Osteocyte (in vitro differentiated cells): ENCODE measurements at regions not wholly inside any gene's neighbourhood (a gene's known extent, or its start where the extent isn't known, plus 50 kb on each side); places are given as distances from the start of the nearest gene placed in this dataset.

ENCODE experiments used
- DNase-seq: peaks from one replicate; pipeline ENCODE4 v3.0.0; 2021; ENCODE audit warnings: mixed read lengths; ENCODE audit not compliant: unreplicated experiment; ENCODE audit errors: extremely low spot score
- H3K27ac Mint-ChIP-seq: one replicate; pipeline ENCODE4 v1.8.0; 2021; ENCODE audit warnings: mild to moderate bottlenecking, mixed read lengths; ENCODE audit not compliant: unreplicated experiment
- H3K27me3 Mint-ChIP-seq: one replicate; pipeline ENCODE4 v1.8.0; 2021; ENCODE audit warnings: mixed read lengths; ENCODE audit not compliant: unreplicated experiment
- H3K36me3 Mint-ChIP-seq: one replicate; pipeline ENCODE4 v1.8.0; 2021; ENCODE audit warnings: mixed read lengths; ENCODE audit not compliant: unreplicated experiment
- H3K4me1 Mint-ChIP-seq: one replicate; pipeline ENCODE4 v1.8.0; 2021; ENCODE audit warnings: mixed read lengths; ENCODE audit not compliant: unreplicated experiment
- H3K4me3 Mint-ChIP-seq: one replicate; pipeline ENCODE4 v1.8.0; 2021; ENCODE audit warnings: mild to moderate bottlenecking, moderate library complexity, mixed read lengths; ENCODE audit not compliant: unreplicated experiment
- H3K9me3 Mint-ChIP-seq: one replicate; pipeline ENCODE4 v1.8.0; 2021; ENCODE audit warnings: mixed read lengths; ENCODE audit not compliant: unreplicated experiment
- TF ChIP-seq, protein P1 (sequence below): fragments of 200-600 bp; sonication (generic); IDR thresholded peaks from 2 replicates; pipeline ENCODE4 v1.5.0; 2021; ENCODE audit warnings: antibody characterized with exemption, mild to moderate bottlenecking, moderate library complexity

GRCh38 chr12:89988188-89988915 is 279.7 kb upstream of the ATP2B1 start:
- no peaks in the 10 kb centered on the region for H3K27me3 Mint-ChIP-seq
- no peak overlapping the region for H3K4me3 Mint-ChIP-seq
- no peak for DNase-seq
- no peaks in the 10 kb centered on the region for H3K4me1 Mint-ChIP-seq
- no peaks in the 10 kb centered on the region for H3K9me3 Mint-ChIP-seq
- no peak overlapping the region for H3K27ac Mint-ChIP-seq
- TF ChIP-seq, protein P1, sequence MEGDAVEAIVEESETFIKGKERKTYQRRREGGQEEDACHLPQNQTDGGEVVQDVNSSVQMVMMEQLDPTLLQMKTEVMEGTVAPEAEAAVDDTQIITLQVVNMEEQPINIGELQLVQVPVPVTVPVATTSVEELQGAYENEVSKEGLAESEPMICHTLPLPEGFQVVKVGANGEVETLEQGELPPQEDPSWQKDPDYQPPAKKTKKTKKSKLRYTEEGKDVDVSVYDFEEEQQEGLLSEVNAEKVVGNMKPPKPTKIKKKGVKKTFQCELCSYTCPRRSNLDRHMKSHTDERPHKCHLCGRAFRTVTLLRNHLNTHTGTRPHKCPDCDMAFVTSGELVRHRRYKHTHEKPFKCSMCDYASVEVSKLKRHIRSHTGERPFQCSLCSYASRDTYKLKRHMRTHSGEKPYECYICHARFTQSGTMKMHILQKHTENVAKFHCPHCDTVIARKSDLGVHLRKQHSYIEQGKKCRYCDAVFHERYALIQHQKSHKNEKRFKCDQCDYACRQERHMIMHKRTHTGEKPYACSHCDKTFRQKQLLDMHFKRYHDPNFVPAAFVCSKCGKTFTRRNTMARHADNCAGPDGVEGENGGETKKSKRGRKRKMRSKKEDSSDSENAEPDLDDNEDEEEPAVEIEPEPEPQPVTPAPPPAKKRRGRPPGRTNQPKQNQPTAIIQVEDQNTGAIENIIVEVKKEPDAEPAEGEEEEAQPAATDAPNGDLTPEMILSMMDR, result no peak
- no peaks in the 10 kb centered on the region for H3K36me3 Mint-ChIP-seq

DNA sequence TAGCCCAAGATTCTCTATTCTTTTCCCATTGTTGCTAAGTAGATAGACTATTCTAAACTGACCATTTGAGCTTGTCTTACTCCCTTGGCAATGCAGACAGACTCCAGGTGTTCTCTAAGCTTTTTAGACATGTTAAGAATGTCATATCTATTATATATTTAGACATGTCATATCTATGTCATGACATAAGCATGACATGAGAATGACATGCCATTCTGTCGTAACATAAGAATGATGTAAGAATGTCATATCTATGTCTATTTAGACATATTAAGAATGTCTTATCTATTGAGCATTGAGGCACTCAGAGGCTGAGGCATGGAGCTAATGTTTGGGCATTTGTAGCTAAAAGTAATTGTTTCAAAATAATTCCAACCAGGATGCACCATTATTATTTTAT is 277.3 kb upstream of the ATP2B1 start:
- H3K4me1 Mint-ChIP-seq, result peaks cover 4% of the 10 kb centered on the region
- no peaks in the 10 kb centered on the region for H3K27me3 Mint-ChIP-seq
- H3K9me3 Mint-ChIP-seq, result no peaks in the 10 kb centered on the region
- no peak overlapping the region for H3K4me3 Mint-ChIP-seq
- TF ChIP-seq, protein P1, result no peak
- H3K27ac Mint-ChIP-seq, result no peak overlapping the region
- no peaks in the 10 kb centered on the region for H3K36me3 Mint-ChIP-seq
- no peak for DNase-seq

- Mint-ChIP-seq H3K27ac (no peak overlapping the region), H3K4me1 (peaks cover 11% of the 10 kb centered on the region), H3K9me3 (no peaks in the 10 kb centered on the region), H3K36me3 (no peaks in the 10 kb centered on the region), H3K4me3 (no peak overlapping the region), H3K27me3 (no peaks in the 10 kb centered on the region)
- TF ChIP-seq, protein P1, result no peak
- DNase-seq, result no peak
Measured at GRCh38 chr12:89984846-89985245, 276.2 kb upstream of the ATP2B1 start.

DNA sequence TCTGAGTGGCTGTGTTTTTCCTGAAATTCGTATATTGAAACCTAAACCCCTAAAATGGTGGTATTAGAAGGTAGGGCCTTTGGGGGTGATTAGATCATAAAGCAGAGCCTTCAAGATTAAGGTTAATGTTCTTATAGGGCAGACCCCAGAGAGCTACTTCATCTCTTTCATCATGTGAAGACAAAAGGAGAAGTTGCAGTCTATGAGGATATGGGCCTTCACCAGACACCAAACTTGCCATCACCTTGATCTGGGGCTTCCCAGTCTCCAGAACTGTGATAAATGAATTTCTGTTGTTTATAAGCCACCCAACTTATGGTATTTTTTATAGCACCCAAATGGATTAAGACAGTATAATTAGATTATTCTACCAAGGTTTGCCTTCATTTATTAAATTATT is 275.0 kb upstream of the ATP2B1 start:
- Mint-ChIP-seq H3K4me1 (peaks cover 11% of the 10 kb centered on the region), H3K9me3 (no peaks in the 10 kb centered on the region), H3K4me3 (no peak overlapping the region), H3K27me3 (no peaks in the 10 kb centered on the region), H3K27ac (no peak overlapping the region), H3K36me3 (no peaks in the 10 kb centered on the region)
- DNase-seq, result no peak
- TF ChIP-seq, protein P1, result no peak

- Mint-ChIP-seq H3K27ac (no peak overlapping the region), H3K27me3 (no peaks in the 10 kb centered on the region), H3K4me3 (no peak overlapping the region), H3K36me3 (no peaks in the 10 kb centered on the region), H3K4me1 (peaks cover 14% of the 10 kb centered on the region), H3K9me3 (no peaks in the 10 kb centered on the region)
- no peak for DNase-seq
- TF ChIP-seq, protein P1, result no peak
Measured at GRCh38 chr12:89980236-89980635, 271.6 kb upstream of the ATP2B1 start.
